Ramos (cell line): ENCODE measurements at regions not wholly inside any gene's neighbourhood (a gene's known extent, or its start where the extent isn't known, plus 50 kb on each side); places are given as distances from the start of the nearest gene placed in this dataset.
"Not testable (repeated sequence)": the region's sequence is repeated elsewhere in the genome, so short reads cannot be mapped to it uniquely, and the experiment has no call there.

Experiments
- in situ Hi-C: fragments of 300-500 bp; cut with MboI; formaldehyde crosslinking; loops from one replicate; pipeline ENCODE4 v1.14.3; 2022; ENCODE audit warnings: low sequenced_read_pairs; ENCODE audit not compliant: unreplicated experiment

DNA sequence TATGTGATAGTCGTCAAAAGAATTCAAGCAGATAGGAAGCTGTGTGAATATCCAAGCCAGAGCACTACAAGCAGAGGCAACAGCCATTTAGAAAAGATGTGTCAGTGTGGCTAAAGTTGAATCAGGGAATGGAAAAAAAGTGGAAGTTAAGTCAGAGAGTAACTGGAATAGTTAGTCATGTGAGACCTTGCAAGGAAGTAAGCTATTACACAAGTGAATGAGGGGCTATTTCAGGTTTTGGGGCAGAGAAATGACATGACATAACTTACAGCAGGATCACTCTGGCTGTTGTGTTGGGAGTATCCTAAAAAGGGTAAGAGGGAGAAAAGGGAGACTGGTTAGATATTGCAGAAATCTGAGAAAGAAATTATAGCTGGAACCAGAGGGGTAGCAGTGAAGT lies 236.6 kb upstream of the PCDH18 start:
- in situ Hi-C loops = no loop called here

DNA sequence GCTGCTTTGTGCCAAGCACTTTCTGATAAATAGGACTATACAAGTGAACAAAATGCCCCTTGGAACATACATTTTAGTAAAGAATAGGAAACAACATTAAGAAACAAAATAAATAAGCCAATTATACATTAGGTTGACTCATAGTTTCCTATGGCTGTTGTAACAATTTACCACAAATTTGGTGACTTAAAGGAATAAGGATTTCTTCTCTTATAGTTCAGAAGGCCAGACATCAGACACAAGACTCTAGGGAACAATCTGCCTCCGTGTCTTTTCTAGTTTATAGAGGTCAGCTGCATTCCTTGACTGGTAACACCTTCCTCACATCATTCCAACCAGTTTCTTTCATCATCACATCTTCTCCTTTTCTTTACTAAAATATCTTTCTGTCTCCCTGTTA lies 235.9 kb upstream of the PCDH18 start:
- in situ Hi-C loops = no loop called here

DNA sequence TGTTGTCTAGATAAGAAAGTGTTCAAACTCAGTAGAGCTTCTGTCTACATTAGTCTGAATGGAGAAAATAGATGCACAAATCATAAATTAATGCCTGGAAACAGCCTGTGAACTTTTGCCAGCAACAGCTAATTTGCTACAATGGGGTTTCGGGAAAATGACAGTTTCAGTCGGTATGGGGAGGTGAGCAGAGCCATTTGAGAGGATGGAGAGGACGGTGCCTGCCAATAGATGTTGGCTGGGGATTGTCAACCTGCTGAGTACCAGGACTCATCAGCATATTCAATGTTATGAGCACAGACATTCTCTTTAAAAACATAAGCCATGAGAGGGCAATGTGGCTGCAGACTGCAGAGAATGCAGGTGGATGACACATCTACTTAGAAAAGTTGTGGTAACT lies 230.3 kb upstream of the PCDH18 start:
- in situ Hi-C loops = no loop called here

DNA sequence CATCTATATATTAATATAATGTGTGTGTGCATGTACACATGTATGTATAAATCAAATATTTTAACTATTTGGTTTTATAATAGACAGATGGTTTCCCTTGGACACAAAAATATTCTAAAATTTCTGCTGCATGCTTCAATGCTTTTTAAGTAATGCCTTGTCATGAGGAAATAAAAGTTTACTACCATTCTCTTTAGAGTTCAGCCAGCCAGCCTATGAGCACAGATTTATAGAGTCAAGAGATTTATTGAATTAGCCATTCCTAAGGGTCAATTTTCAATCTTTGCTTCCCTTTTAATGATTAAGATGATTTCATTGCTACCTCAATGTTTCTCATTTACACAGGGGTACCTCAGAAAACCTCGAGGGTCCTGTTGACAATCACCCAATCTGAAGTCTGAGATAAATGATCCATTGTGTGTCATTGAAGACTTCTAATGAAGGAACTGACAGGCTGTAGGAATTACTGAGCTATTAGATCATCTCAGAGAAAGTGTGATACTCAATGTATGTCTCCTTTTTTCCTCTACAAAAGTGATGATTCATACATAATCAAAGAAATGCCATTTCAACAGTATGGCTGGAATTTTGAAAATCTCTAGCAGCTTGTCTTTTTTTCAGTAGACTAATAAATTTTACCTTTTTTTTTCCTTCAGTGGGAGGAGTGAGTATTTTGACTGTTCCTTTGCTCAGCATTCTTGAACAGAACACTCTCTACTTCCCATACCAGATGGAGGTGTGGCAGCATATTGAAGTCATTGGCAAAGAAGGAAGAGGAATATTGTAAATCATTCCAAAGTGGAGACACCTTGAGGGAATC lies 222.6 kb upstream of the PCDH18 start:
- in situ Hi-C loops = no loop called here

DNA sequence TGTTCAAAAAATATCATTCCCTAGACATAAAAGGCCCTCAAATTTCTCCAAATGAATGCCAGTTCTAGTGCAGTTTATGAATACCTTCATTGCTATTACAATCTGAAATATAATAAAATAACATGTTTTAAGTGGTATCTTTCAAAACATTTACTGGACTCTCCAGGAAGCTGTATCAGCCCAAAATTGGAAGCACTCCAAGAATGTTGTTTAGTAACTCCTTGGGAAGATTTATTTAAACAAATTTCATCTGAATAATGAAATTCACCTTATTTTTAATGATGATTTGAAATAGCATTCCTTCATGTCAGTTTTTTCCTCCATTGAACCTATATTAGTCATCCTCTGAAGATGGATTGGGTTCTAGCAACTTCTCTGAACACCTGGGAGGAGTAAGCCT lies 217.2 kb upstream of the PCDH18 start:
- in situ Hi-C loops = no loop called here

DNA sequence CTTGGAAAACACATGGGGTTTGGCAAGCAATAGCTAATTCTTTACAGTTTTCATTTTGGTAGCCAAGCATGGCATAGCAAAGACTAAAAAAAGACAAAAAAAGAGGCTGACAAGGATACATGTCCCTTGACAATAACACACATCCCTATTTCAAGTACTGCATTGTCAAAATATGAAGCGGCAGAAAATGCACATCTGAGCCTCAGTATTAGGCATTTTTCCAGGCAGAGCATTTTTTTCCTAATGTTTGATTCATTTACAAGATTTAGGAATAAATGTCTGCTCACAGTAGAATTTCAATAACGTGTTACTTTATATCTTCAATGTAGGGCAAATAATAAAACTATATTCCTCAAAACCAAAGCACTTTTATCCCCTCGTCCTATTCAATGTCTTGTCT lies 216.3 kb upstream of the PCDH18 start:
- in situ Hi-C loops = no loop called here

- in situ Hi-C loops = no loop called here
Measured at GRCh38 chr4:137740141-137740540, 207.8 kb upstream of the PCDH18 start.

- in situ Hi-C loops = no loop called here
Measured at GRCh38 chr4:137739391-137739790, 207.1 kb upstream of the PCDH18 start.

GRCh38 chr4:137738375-137738990 lies 206.2 kb upstream of the PCDH18 start:
- in situ Hi-C loops = no loop called here

DNA sequence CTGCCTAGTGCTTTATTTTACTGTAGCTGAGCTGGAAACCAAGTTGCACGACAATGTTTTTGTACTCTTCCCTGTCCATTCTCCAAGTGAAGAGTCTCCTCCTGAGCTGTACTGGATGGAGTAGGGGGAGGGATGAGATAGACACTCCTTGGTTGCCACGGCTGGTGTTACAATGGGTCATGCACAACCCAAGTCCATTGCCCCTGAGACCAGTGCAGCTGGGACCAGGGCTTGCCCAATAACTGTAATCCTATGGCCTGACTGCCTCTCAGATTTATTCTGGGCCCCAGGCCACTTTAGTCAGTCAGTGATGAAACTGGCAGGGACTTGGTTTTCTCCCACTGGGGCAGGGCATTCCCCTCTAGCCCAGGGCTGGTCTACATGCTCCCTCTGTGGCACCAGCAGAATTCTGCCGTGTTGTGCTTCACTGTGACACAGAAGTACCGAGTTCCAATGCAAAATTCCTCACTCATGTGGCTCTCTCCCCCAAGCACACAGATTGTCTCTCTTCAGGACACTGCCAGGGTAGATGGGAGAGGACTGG lies 203.3 kb upstream of the PCDH18 start:
- in situ Hi-C loops = no loop called here

DNA sequence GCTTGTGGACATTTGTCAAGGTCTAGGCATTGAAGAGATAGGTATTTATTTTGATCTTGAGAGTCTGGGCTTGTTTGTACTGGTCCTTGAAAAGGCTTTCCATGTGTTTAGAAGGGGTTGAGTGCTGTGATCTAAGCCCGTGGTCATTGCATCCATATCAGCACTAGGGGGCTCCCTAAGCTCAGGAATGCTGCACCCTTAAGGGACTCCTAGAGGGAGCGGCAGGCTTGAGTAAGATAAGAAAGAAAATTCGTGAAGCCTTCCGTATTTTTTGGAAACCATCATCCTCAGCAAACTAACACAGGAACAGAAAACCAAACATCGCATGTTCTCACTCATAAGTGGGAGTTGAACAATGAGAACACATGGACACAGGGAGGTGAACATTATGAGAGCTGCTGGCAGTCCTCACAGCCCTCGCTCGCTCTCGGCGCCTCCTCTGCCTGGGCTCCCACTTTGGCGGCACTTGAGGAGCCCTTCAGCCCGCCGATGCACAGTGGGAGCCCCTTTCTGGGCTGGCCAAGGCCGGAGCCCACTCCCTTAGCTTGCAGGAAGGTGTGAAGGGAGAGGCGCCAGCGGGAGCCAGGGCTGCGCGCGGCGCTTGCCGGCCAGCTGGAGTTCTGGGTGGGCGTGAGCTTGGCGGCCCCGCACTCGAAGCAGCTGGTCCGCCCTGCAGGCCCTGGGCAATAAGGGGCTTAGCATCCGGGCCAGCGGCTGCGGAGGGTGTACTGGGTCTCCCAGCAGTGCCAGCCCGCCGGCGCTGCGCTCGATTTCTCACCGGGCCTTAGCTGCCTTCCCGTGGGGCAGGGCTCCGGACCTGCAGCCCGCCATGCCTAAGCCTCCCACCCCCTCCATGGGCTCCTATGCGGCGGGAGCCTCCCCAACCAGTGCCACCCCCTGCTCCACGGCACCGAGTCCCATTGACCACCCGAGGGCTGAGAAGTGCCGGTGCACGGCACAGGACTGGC lies 201.2 kb upstream of the PCDH18 start:
- in situ Hi-C loops = not testable (repeated sequence)

- in situ Hi-C loops = no loop called here
Measured at GRCh38 chr4:137722910-137723309, 190.6 kb upstream of the PCDH18 start.

- in situ Hi-C loops = no loop called here
Measured at GRCh38 chr4:137711502-137711901, 179.2 kb upstream of the PCDH18 start.

DNA sequence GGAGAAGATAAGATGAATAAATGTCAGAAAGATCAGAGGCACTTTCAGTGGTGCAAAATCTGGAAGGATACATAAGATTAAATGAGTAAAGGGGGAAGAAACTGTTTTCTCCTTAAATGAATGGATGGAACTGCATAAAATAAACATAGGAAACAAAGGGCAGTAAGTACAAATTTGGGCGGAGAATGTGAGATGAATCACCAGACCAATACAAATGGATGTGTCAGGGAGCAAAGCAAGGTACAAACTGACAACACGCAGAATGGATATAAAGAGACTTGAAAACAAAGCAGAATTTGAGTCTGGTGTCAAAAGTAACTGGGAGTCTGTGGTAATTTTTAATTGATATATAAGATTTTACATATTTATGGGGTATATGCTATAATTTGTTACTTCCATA lies 175.3 kb upstream of the PCDH18 start:
- in situ Hi-C loops = no loop called here

- in situ Hi-C loops = no loop called here
Measured at GRCh38 chr4:137707102-137707620, 174.9 kb upstream of the PCDH18 start.

DNA sequence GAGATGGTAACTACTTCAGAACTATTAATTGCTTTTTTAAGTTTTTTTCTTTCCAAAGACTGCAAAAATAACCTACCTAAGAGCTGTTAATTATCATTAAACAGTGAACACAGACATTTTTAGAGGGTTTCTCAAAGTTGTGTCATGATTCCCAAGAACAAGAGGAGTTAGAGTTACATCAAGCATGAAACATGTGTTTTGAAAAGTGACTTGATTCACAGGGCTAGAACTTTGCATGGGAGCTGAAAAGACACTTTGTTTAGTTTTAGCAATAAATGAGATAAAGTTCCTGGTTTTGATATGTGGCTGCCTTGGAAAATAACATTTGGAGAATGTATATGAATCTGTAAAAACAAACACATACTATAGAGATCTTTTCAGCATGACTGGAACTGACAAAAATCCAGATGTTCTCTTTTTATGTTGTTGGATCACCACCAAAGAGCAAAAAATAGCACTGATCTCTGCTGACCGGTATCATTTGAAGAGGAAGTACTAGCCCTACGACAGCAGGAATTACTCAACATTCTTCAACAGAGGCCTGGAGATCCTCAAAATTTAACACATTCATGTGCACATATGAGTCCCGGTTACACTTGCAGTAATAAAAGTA lies 173.0 kb upstream of the PCDH18 start:
- in situ Hi-C loops = no loop called here

GRCh38 chr4:137703195-137703594 lies 170.9 kb upstream of the PCDH18 start:
- in situ Hi-C loops = no loop called here

GRCh38 chr4:137702512-137702911 lies 170.2 kb upstream of the PCDH18 start:
- in situ Hi-C loops = no loop called here

- in situ Hi-C loops = no loop called here
Measured at GRCh38 chr4:137701401-137701800, 169.1 kb upstream of the PCDH18 start.

GRCh38 chr4:137700751-137701150 lies 168.5 kb upstream of the PCDH18 start:
- in situ Hi-C loops = no loop called here
